Neural cell (in vitro differentiated cells): ENCODE measurements at regions not wholly inside any gene's neighbourhood (a gene's known extent, or its start where the extent isn't known, plus 50 kb on each side); places are given as distances from the start of the nearest gene placed in this dataset.

Experiments used
- H2AFZ ChIP-seq: fragments of 200-600, 300-800 bp; sonication (generic), shearing (Covaris generic); 2 replicates; pipeline ENCODE4 v1.6.0; 2014; ENCODE audit warnings: low read depth, mild to moderate bottlenecking, antibody characterized with exemption, low read length, moderate library complexity
- H3F3A ChIP-seq: fragments of 200-600 bp; shearing (Covaris generic); 2 replicates; pipeline ENCODE4 v1.6.1; 2016; ENCODE audit warnings: mild to moderate bottlenecking, moderate library complexity, mixed read lengths, antibody characterized with exemption, low read length; ENCODE audit not compliant: insufficient read depth, poor library complexity, severe bottlenecking
- H3K27ac ChIP-seq: fragments of 200-600, 300-800 bp; sonication (generic), shearing (Covaris generic); 2 replicates; pipeline ENCODE4 v1.5.1; 2014; ENCODE audit warnings: mild to moderate bottlenecking, low read length, moderate library complexity
- H3K27me3 ChIP-seq: fragments of 300-800, 200-600 bp; sonication (generic), shearing (Covaris generic); 2 replicates; pipeline ENCODE4 v1.6.0; 2014; ENCODE audit warnings: mild to moderate bottlenecking, low read depth, low read length, moderate library complexity; ENCODE audit not compliant: insufficient read depth
- H3K36me3 ChIP-seq: fragments of 300-800, 200-600 bp; sonication (generic), shearing (Covaris generic); 2 replicates; pipeline ENCODE4 v1.5.1; 2014; ENCODE audit warnings: mild to moderate bottlenecking, antibody characterized with exemption, low read length, moderate library complexity; ENCODE audit not compliant: insufficient read depth
- H3K4me2 ChIP-seq: fragments of 300-800, 200-600 bp; sonication (generic), shearing (Covaris generic); 2 replicates; pipeline ENCODE4 v1.6.0; 2014; ENCODE audit warnings: mild to moderate bottlenecking, low read length
- H3K4me3 ChIP-seq: fragments of 300-800, 200-600 bp; sonication (generic), shearing (Covaris generic); 2 replicates; pipeline ENCODE4 v1.5.1; 2014; ENCODE audit warnings: mild to moderate bottlenecking, low read length, moderate library complexity
- H3K79me2 ChIP-seq: fragments of 200-600 bp; shearing (Covaris generic); replicated peaks from 2 replicates; pipeline ENCODE4 v1.6.0; 2014; ENCODE audit warnings: mild to moderate bottlenecking, low read length, moderate library complexity; ENCODE audit not compliant: insufficient read depth
- H3K9ac ChIP-seq: fragments of 300-800, 200-600 bp; sonication (generic), shearing (Covaris generic); 2 replicates; pipeline ENCODE4 v1.6.1; 2016; ENCODE audit warnings: mild to moderate bottlenecking, low read length, mixed read lengths
- H3K9me2 ChIP-seq: fragments of 200-600 bp; shearing (Covaris generic); 2 replicates; pipeline ENCODE4 v1.6.1; 2016; ENCODE audit warnings: mild to moderate bottlenecking, low read length, mixed read lengths; ENCODE audit not compliant: insufficient read depth
- H3K9me3 ChIP-seq: fragments of 200-600, 300-800 bp; sonication (generic), shearing (Covaris generic); 2 replicates; pipeline ENCODE4 v1.6.1; 2016; ENCODE audit warnings: mild to moderate bottlenecking, mixed run types, low read length, moderate library complexity, mixed read lengths
- H4K20me1 ChIP-seq: fragments of 200-600 bp; shearing (Covaris generic); 2 replicates; pipeline ENCODE4 v1.6.1; 2016; ENCODE audit warnings: mild to moderate bottlenecking, mixed run types; ENCODE audit not compliant: insufficient read depth
- EP300 ChIP-seq: fragments of 450-650 bp; conservative IDR thresholded peaks from 2 replicates; pipeline ENCODE4 v1.6.1; 2014; ENCODE audit warnings: antibody characterized with exemption, mild to moderate bottlenecking, moderate library complexity; ENCODE audit not compliant: poor library complexity, severe bottlenecking
- EZH2 ChIP-seq: fragments of 200-600, 300-800 bp; shearing (Covaris generic), sonication (generic); IDR thresholded peaks from 2 replicates; pipeline ENCODE4 v1.6.1; 2014; ENCODE audit warnings: antibody characterized with exemption, low read length, borderline replicate concordance, mild to moderate bottlenecking; ENCODE audit not compliant: insufficient read depth, poor library complexity, severe bottlenecking
- MXI1 ChIP-seq: fragments of 450-650 bp; conservative IDR thresholded peaks from 2 replicates; pipeline ENCODE4 v1.6.1; 2014; ENCODE audit warnings: antibody characterized with exemption, mild to moderate bottlenecking; ENCODE audit not compliant: poor library complexity, severe bottlenecking
- POLR2AphosphoS5 ChIP-seq: IDR thresholded peaks from 2 replicates; pipeline ENCODE4 v1.6.1; 2012
- RAD21 ChIP-seq: fragments of 450-650 bp; conservative IDR thresholded peaks from 2 replicates; pipeline ENCODE4 v1.6.1; 2014; ENCODE audit warnings: antibody characterized with exemption, mild to moderate bottlenecking, moderate library complexity
- SMC3 ChIP-seq: fragments of 450-650 bp; conservative IDR thresholded peaks from 2 replicates; pipeline ENCODE4 v1.6.1; 2014; ENCODE audit warnings: antibody characterized with exemption, mild to moderate bottlenecking, moderate library complexity; ENCODE audit not compliant: poor library complexity
- TAF1 ChIP-seq: IDR thresholded peaks from 2 replicates; pipeline ENCODE4 v1.6.1; 2012; ENCODE audit warnings: low read depth
- TF ChIP-seq, protein P1 (sequence below): fragments of 450-650 bp; IDR thresholded peaks from 2 replicates; pipeline ENCODE4 v1.5.1; 2014; ENCODE audit warnings: antibody characterized with exemption, mild to moderate bottlenecking, moderate library complexity; ENCODE audit not compliant: poor library complexity, severe bottlenecking
- TF ChIP-seq, protein P2 (sequence below): IDR thresholded peaks from 2 replicates; pipeline ENCODE4 v1.6.1; 2012; ENCODE audit warnings: borderline replicate concordance

- Histone ChIP-seq H3K27ac (no peak overlapping the region), H3K9me3 (peaks cover 5% of the 10 kb centered on the region)
- TF ChIP-seq EP300 (no peak), MXI1 (no peak), SMC3 (no peak), EZH2 (no peak)
- TF ChIP-seq, protein P1, sequence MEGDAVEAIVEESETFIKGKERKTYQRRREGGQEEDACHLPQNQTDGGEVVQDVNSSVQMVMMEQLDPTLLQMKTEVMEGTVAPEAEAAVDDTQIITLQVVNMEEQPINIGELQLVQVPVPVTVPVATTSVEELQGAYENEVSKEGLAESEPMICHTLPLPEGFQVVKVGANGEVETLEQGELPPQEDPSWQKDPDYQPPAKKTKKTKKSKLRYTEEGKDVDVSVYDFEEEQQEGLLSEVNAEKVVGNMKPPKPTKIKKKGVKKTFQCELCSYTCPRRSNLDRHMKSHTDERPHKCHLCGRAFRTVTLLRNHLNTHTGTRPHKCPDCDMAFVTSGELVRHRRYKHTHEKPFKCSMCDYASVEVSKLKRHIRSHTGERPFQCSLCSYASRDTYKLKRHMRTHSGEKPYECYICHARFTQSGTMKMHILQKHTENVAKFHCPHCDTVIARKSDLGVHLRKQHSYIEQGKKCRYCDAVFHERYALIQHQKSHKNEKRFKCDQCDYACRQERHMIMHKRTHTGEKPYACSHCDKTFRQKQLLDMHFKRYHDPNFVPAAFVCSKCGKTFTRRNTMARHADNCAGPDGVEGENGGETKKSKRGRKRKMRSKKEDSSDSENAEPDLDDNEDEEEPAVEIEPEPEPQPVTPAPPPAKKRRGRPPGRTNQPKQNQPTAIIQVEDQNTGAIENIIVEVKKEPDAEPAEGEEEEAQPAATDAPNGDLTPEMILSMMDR: no peak
Measured at GRCh38 chr17:34012709-34013375, 242.2 kb upstream of the CCL2 start.

DNA sequence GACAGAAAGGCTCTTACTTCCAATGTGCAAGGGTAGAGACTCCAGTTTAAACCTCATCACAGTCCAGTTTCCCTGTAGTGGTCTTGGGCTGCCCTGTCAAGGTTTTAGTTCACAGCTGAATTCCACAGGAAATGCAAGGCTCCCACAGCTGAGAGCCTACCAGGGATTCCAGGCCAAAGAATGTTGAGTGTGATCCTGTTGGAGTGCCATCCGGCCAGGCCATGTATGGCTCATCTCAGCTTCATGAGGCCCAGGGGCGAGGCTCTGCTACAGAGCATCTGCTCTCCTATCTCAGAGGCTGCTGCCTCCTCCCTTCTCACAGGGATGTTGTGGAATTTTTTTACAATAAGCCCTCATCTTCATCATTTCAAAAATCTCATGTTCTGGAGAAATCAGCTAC lies 239.8 kb upstream of the CCL2 start:
- no peak overlapping the region for H3K9ac ChIP-seq
- no peak overlapping the region for H2AFZ ChIP-seq
- no peak overlapping the region for H3K4me3 ChIP-seq
- H3K4me2 ChIP-seq: no peak overlapping the region
- H3F3A ChIP-seq: no peaks in the 10 kb centered on the region
- H3K36me3 ChIP-seq: no peaks in the 10 kb centered on the region
- no peak overlapping the region for H3K27ac ChIP-seq
- H3K27me3 ChIP-seq: no peaks in the 10 kb centered on the region
- H4K20me1 ChIP-seq: no peaks in the 10 kb centered on the region
- TF ChIP-seq, protein P2, sequence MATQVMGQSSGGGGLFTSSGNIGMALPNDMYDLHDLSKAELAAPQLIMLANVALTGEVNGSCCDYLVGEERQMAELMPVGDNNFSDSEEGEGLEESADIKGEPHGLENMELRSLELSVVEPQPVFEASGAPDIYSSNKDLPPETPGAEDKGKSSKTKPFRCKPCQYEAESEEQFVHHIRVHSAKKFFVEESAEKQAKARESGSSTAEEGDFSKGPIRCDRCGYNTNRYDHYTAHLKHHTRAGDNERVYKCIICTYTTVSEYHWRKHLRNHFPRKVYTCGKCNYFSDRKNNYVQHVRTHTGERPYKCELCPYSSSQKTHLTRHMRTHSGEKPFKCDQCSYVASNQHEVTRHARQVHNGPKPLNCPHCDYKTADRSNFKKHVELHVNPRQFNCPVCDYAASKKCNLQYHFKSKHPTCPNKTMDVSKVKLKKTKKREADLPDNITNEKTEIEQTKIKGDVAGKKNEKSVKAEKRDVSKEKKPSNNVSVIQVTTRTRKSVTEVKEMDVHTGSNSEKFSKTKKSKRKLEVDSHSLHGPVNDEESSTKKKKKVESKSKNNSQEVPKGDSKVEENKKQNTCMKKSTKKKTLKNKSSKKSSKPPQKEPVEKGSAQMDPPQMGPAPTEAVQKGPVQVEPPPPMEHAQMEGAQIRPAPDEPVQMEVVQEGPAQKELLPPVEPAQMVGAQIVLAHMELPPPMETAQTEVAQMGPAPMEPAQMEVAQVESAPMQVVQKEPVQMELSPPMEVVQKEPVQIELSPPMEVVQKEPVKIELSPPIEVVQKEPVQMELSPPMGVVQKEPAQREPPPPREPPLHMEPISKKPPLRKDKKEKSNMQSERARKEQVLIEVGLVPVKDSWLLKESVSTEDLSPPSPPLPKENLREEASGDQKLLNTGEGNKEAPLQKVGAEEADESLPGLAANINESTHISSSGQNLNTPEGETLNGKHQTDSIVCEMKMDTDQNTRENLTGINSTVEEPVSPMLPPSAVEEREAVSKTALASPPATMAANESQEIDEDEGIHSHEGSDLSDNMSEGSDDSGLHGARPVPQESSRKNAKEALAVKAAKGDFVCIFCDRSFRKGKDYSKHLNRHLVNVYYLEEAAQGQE: no peak
- TF ChIP-seq EZH2: no peak
- TF ChIP-seq RAD21: no peak
- no peak for TF ChIP-seq MXI1
- TF ChIP-seq, protein P1: no peak
- no peak for TF ChIP-seq EP300
- no peak for TF ChIP-seq TAF1
- TF ChIP-seq SMC3: no peak
- no peak for TF ChIP-seq POLR2AphosphoS5
- H3K9me3 ChIP-seq: peaks cover 11% of the 10 kb centered on the region
- no peaks in the 10 kb centered on the region for H3K79me2 ChIP-seq
- no peaks in the 10 kb centered on the region for H3K9me2 ChIP-seq

More at GRCh38 chr17:34012709-34013375, 242.2 kb upstream of the CCL2 start:
- no peak overlapping the region for H3K9ac ChIP-seq
- no peaks in the 10 kb centered on the region for H3K36me3 ChIP-seq
- no peak overlapping the region for H3K4me2 ChIP-seq
- H3F3A ChIP-seq: no peaks in the 10 kb centered on the region
- H3K27me3 ChIP-seq: no peaks in the 10 kb centered on the region
- no peak overlapping the region for H3K4me3 ChIP-seq
- no peaks in the 10 kb centered on the region for H4K20me1 ChIP-seq
- no peaks in the 10 kb centered on the region for H3K79me2 ChIP-seq
- no peak overlapping the region for H2AFZ ChIP-seq
- no peaks in the 10 kb centered on the region for H3K9me2 ChIP-seq
